ENCODE measurements at regions not wholly inside any gene's neighbourhood (a gene's known extent, or its start where the extent isn't known, plus 50 kb on each side); places are given as distances from the start of the nearest gene placed in this dataset.

GRCh38 chr20:11008444-11009033, 334.7 kb upstream of the JAG1 start:
- no peak overlapping the region for H2AFZ ChIP-seq (ENCODE audit: low read length)
- no peak overlapping the region for H3K56ac ChIP-seq (replicated peaks; ENCODE audit: insufficient read length, low read depth, low read length)
- H2BK15ac ChIP-seq (ENCODE audit: low read length) = no peak overlapping the region
- H3K14ac ChIP-seq (ENCODE audit: insufficient read length) = no peak overlapping the region
- DNase-seq (ENCODE audit: low read depth in 1 of 2, low spot score in 2 of 2) = no peak
- H3K4ac ChIP-seq (replicated peaks; ENCODE audit: insufficient read length, low read depth, low read length) = no peak overlapping the region
- 0 out of 4 replicates have a peak, but pooled peaks cover 0 to 3% of the 10 kb centered on the region in 2 experiments for H3K9me3 ChIP-seq (ENCODE audit: insufficient read depth in 2 of 2, low read depth in 1 of 2, low read length in 1 of 2)
- no peaks in the 10 kb centered on the region for H3K79me1 ChIP-seq (ENCODE audit: low read depth, low read length)
- FAIRE-seq = no peak
- no peak overlapping the region for H4K8ac ChIP-seq (ENCODE audit: extremely low read depth, insufficient read depth, low read length)
- no peak overlapping the region for H2BK120ac ChIP-seq (replicated peaks; ENCODE audit: low read depth, low read length)
- H3K9ac ChIP-seq (replicated peaks in 1 of 4; ENCODE audit: extremely low read depth in 1 of 4, low read depth in 3 of 4, low read length in 3 of 4) = no peak overlapping the region
- POLR2A ChIA-PET (ENCODE audit: partially characterized antibody) = no interaction called here
- no peak overlapping the region for H3K4me3 ChIP-seq (ENCODE audit: extremely low read depth in 1 of 4, insufficient read depth in 2 of 4, low read depth in 3 of 4, low read length in 4 of 4)
- H3K23me2 ChIP-seq (ENCODE audit: low read depth, low read length) = no peaks in the 10 kb centered on the region
- H2AK5ac ChIP-seq (ENCODE audit: low read depth, low read length) = no peak overlapping the region
- no peaks in the 10 kb centered on the region for H4K20me1 ChIP-seq (replicated peaks in 1 of 2; ENCODE audit: control insufficient read depth in 1 of 2, insufficient read depth in 2 of 2, low read length in 2 of 2)
- no peaks in the 10 kb centered on the region for H3K36me3 ChIP-seq (ENCODE audit: control insufficient read depth in 2 of 4, insufficient read depth in 4 of 4, low read length in 3 of 4)
- CTCF ChIA-PET (ENCODE audit: partially characterized antibody) = no interaction called here
- H3K4me2 ChIP-seq (ENCODE audit: insufficient read depth in 1 of 2, low read depth in 2 of 2, low read length in 2 of 2) = no peak overlapping the region
- no peaks in the 10 kb centered on the region for H3K4me1 ChIP-seq (replicated peaks in 1 of 4; ENCODE audit: control insufficient read depth in 3 of 4, insufficient read depth in 4 of 4, low read length in 3 of 4)
- H2BK12ac ChIP-seq (ENCODE audit: low read depth, low read length) = no peak overlapping the region
- H3K27ac ChIP-seq (ENCODE audit: low read depth, low read length) = no peak overlapping the region
- H4K91ac ChIP-seq (replicated peaks; ENCODE audit: insufficient read length, low read length) = no peak overlapping the region
- WGBS, 2 experiments (ENCODE audit: extremely low coverage in 1 of 2, insufficient coverage in 1 of 2, insufficient read length in 1 of 2, insufficient replicate concordance in 2 of 2, low coverage in 1 of 2, low lambda C conversion rate in 2 of 2, missing lambda C conversion rate in 1 of 2) = 91% methylated on average over 7 of the region's 7 CpGs; no CpG with 5 or more reads in 1 of the 2 experiments
- H4K5ac ChIP-seq (ENCODE audit: insufficient read length, low read depth, low read length) = no peak overlapping the region
- H3K27me3 ChIP-seq (replicated peaks in 1 of 4; ENCODE audit: control insufficient read depth in 3 of 4, extremely low read depth in 1 of 4, insufficient read depth in 3 of 4, low read length in 3 of 4) = no peaks in the 10 kb centered on the region
- no peak overlapping the region for H3K18ac ChIP-seq (ENCODE audit: extremely low read depth, low read length)
- H2BK5ac ChIP-seq (ENCODE audit: low read depth, low read length) = no peak overlapping the region
- H3K79me2 ChIP-seq (ENCODE audit: control insufficient read depth in 1 of 2, insufficient read depth in 2 of 2, low read length in 2 of 2) = no peaks in the 10 kb centered on the region
- no peak overlapping the region for H2BK20ac ChIP-seq (ENCODE audit: low read length)
- no peak overlapping the region for H3K23ac ChIP-seq (ENCODE audit: insufficient read length)
- TF ChIP-seq TAF7 (optimal IDR thresholded peaks at IDR 0.05; ENCODE audit: borderline replicate concordance, low read depth, low read length) (no peak), RAD21 (IDR thresholded peaks at IDR 0.05 in 1 of 2, conservative IDR thresholded peaks at IDR 0.05 in 1 of 2; ENCODE audit: low read depth in 2 of 2, low read length in 2 of 2) (no peak), CEBPB (IDR thresholded peaks at IDR 0.05; ENCODE audit: low read depth, low read length) (no peak), JUN (IDR thresholded peaks at IDR 0.05; ENCODE audit: low read depth, low read length) (no peak), CTBP2 (IDR thresholded peaks at IDR 0.05; ENCODE audit: borderline replicate concordance, insufficient read depth, insufficient read length, low read length) (no peak), PHF8 (conservative IDR thresholded peaks at IDR 0.05; ENCODE audit: low read depth, low read length) (no peak), TCF12 (IDR thresholded peaks at IDR 0.05; ENCODE audit: low read depth, low read length) (no peak), RFX5 (IDR thresholded peaks at IDR 0.05; ENCODE audit: borderline replicate concordance, low read depth, low read length) (no peak), NRF1 (IDR thresholded peaks at IDR 0.05; ENCODE audit: low read depth, low read length) (no peak), CHD2 (IDR thresholded peaks at IDR 0.05; ENCODE audit: low read length) (no peak), BCL11A (IDR thresholded peaks at IDR 0.05; ENCODE audit: low read depth in 2 of 2, low read length in 2 of 2) (no peak), GTF2F1 (IDR thresholded peaks at IDR 0.05; ENCODE audit: borderline replicate concordance, low read depth, low read length) (no peak), E2F6 (IDR thresholded peaks at IDR 0.05) (no peak)

All from H1 (cell line).